ENCODE measurements at regions not wholly inside any gene's neighbourhood (a gene's known extent, or its start where the extent isn't known, plus 50 kb on each side); places are given as distances from the start of the nearest gene placed in this dataset.
"Not testable (repeated sequence)": the region's sequence is repeated elsewhere in the genome, so short reads cannot be mapped to it uniquely, and the experiment has no call there.

- DNase-seq, result no peak
Observed at GRCh38 chr6:21935142-21935541, 341.6 kb downstream of the SOX4 start.

GRCh38 chr6:21935561-21936028 lies 342.0 kb downstream of the SOX4 start:
- DNase-seq, result no peak

GRCh38 chr6:21937466-21937865 lies 343.9 kb downstream of the SOX4 start:
- no peak for DNase-seq

- not testable (repeated sequence) for DNase-seq
Observed at GRCh38 chr6:21939066-21939465, 345.5 kb downstream of the SOX4 start.

GRCh38 chr6:21941926-21942325 lies 348.4 kb downstream of the SOX4 start:
- DNase-seq, result no peak

GRCh38 chr6:21942897-21943296 lies 349.3 kb downstream of the SOX4 start:
- no peak for DNase-seq

- DNase-seq, result no peak
Observed at GRCh38 chr6:21946298-21946783, 350.5 kb downstream of the PRL start.

GRCh38 chr6:21947227-21947626 lies 349.6 kb downstream of the PRL start:
- DNase-seq, result not testable (repeated sequence)

- DNase-seq, result no peak
Observed at GRCh38 chr6:21947731-21948386, 349.0 kb downstream of the PRL start.

GRCh38 chr6:21949211-21949801 lies 347.5 kb downstream of the PRL start:
- no peak for DNase-seq

- DNase-seq, result no peak
Observed at GRCh38 chr6:21952367-21952766, 344.5 kb downstream of the PRL start.

GRCh38 chr6:21953831-21954801 lies 342.7 kb downstream of the PRL start:
- no peak for DNase-seq

- no peak for DNase-seq
Observed at GRCh38 chr6:21955053-21955595, 341.7 kb downstream of the PRL start.

- DNase-seq, result no peak
Observed at GRCh38 chr6:21955951-21956350, 340.9 kb downstream of the PRL start.

GRCh38 chr6:21958428-21958827 lies 338.4 kb downstream of the PRL start:
- DNase-seq, result no peak

GRCh38 chr6:21961226-21961625 lies 335.6 kb downstream of the PRL start:
- DNase-seq, result no peak

GRCh38 chr6:21965016-21965415 lies 331.8 kb downstream of the PRL start:
- no peak for DNase-seq

- DNase-seq, result no peak
Observed at GRCh38 chr6:21965953-21966539, 330.8 kb downstream of the PRL start.

- no peak for DNase-seq
Observed at GRCh38 chr6:21967056-21967974, 329.5 kb downstream of the PRL start.

- DNase-seq, result no peak
Observed at GRCh38 chr6:21968411-21968810, 328.4 kb downstream of the PRL start.

- DNase-seq, result no peak
Observed at GRCh38 chr6:21969192-21969591, 327.6 kb downstream of the PRL start.

All from NCI-H1930 (cell line).